Left renal pelvis (tissue), 4 donors: ENCODE measurements at regions not wholly inside any gene's neighbourhood (a gene's known extent, or its start where the extent isn't known, plus 50 kb on each side); places are given as distances from the start of the nearest gene placed in this dataset.

ENCODE experiments used
- DNase-seq, 4 donors: peaks; one replicate each; pipeline ENCODE4 v3.0.0-alpha.2; 2013; ENCODE audit warnings: low read depth in 4 of 4, low spot score in 3 of 4

DNA sequence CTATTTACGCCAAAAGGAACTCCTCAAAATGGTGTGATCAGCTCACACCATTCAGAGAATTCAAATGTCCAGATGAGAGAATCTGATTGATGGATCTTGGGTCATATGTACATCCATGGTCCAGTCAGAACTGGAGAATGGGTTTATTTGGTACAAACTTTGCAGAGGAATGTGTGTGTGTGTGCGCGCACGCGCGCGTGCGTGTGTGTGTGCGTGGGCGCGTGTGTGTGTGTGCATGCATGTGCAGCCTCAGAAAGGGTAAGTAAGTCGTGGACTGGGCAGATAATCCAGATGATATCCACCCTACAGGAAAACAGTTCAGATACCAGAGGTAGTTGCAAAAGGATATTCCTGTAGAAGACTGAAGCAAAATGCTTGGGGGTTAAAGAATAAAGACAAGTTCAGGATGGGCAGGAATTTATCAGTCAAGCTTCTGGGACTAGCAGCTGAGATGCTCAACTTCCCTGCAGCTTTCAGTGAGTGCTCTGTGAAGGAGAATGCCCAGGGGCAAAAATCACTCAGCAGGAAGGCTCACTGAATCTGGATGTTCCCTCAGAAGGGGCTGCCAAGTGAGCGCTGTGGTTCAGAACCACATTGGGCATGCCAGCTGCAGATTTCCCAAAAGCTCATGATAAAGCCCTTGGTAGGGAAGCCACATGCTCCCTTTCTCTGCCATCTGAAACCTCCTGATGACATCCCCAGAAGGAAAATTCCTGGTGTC is 440.5 kb upstream of the SGCD start:
- DNase-seq: no peak

- no peak for DNase-seq
Measured at GRCh38 chr5:155895484-155895883, 431.5 kb upstream of the SGCD start.

DNA sequence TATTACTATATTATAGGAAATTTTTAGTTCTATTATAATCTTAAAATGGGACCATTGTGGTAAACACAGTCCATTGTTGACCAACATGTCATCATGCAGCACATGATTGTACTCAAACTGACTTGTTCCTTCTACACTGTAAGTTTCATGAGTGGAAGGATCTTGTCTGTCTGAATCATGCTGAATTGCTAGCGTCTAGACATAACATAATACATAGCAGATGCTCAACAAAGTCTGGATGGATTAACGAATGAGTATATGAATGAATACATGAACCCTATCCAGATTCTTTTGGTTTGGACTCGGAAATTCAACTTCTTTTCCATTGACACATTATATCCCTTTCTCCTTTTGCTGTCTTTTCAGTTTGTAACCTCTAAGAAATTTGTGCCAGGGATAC is 429.2 kb upstream of the SGCD start:
- DNase-seq: no peak

DNA sequence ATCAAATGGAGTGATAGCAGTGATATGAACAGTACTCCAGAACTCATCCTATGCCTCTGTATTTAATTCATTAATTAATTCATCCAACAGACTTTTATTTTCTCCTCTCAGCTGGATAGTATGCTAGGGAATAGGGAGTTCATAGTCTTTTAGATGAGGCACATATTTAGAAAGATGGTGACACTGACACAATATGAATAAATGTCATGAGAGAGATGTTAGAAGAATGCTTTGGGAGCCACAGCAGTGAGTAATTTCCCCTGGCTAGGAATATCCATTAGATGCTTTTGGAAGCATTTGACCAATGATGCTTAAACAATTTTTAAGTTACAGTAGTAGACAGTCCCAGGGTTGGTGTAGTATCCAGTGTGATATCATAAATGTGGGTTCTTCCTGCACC is 428.7 kb upstream of the SGCD start:
- no peak for DNase-seq

GRCh38 chr5:155903791-155904190 is 423.2 kb upstream of the SGCD start:
- no peak for DNase-seq

DNA sequence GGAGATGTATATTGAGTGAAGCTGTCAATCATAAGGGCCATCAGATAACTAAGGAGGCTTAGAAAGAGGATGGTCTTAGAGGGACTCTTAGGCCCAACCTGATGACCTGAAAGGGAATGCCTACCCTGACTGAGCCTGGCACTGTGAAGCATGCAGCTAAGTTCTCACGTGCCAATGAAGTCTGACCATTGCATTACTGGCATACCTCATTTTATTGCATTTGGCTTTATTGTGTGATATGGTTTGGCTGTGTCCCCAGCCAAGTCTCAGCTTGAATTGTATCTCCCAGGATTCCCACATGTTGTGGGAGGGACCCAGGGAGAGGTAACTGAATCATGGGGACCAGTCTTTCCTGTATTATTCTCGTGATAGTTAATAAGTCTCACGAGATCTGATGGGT is 421.6 kb upstream of the SGCD start:
- no peak for DNase-seq

DNA sequence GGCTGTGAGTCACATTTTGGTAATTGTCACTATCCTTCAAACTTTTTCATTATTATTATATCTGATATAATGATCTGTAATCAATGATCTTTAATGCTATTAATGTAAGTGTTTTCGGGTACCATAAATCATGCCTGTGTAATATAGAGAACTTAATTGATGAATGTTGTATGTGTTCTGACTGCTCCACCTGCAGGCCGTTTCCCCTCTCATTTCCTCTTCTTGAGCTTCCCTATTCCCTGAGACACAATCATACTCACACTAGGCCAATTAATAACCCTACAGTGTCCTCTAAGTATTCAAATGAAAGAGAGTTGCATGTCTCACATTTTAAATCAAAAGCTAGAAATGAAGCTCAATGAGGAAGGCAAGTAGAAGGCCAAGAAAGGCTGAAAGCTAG is 420.9 kb upstream of the SGCD start:
- DNase-seq: no peak

GRCh38 chr5:155908543-155908942 is 418.4 kb upstream of the SGCD start:
- DNase-seq: no peak

GRCh38 chr5:155912291-155912690 is 414.7 kb upstream of the SGCD start:
- DNase-seq: no peak

DNA sequence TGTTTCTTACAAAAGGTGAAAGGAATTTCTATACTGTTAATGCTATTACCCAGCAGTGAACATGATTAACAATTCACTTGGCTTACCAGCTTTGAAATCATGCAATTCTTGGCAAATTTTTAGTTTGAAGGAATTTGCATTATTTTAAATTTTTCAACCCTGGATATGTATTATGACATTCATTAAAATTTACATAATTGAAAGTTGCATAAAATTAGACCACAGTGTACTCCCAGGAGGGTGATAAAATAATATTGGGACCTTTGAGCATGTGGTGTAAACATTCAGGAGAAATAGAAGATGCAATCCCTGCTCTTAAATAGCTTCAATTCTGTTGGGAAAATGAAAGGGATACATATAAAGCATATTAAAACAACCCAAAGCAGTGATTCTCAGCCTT is 412.2 kb upstream of the SGCD start:
- DNase-seq: no peak

DNA sequence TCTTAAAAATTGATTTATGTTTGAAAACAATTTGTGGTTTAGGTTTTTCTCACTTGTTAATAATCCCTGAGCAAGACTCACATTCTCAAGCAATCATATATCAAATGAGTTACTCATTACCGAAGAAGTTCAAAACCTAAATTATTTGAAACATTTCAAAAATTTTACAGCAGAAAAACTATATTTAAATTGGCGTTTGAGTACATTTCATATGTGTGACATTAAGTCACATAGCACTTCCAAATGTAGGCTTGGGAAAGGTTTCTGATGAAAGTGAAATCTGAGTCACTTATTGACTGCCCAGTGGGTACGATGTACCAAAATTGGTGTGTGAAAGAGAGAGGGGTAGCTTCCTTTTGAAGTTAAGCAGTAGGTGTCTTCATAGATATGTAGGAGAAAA is 411.4 kb upstream of the SGCD start:
- no peak for DNase-seq

- no peak for DNase-seq
Measured at GRCh38 chr5:155919126-155919525, 407.8 kb upstream of the SGCD start.

DNA sequence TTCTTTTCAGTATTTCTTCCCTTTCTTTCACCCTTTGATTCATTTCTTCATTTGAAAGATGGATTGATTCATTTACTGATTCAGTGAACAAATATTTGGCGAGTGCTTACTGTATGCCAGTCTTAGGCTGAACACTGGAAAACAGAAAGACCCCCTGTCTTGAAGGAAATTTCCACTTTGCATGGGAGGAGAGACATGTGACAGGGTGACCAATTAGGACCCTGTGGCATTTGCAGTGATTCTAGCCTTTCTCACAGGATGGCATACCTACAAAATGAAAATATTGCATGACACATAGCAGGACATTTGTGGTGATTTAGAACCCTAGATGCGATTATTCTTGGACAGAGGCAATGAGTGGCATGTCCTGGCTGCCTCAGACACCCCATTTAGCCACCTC is 407.2 kb upstream of the SGCD start:
- no peak for DNase-seq

- DNase-seq: no peak
Measured at GRCh38 chr5:155921621-155922020, 405.3 kb upstream of the SGCD start.

- DNase-seq: no peak
Measured at GRCh38 chr5:155923784-155924183, 403.2 kb upstream of the SGCD start.

GRCh38 chr5:155926031-155926430 is 400.9 kb upstream of the SGCD start:
- no peak for DNase-seq

GRCh38 chr5:155926766-155927165 is 400.2 kb upstream of the SGCD start:
- DNase-seq: no peak

- DNase-seq: no peak
Measured at GRCh38 chr5:155929112-155929511, 397.9 kb upstream of the SGCD start.

DNA sequence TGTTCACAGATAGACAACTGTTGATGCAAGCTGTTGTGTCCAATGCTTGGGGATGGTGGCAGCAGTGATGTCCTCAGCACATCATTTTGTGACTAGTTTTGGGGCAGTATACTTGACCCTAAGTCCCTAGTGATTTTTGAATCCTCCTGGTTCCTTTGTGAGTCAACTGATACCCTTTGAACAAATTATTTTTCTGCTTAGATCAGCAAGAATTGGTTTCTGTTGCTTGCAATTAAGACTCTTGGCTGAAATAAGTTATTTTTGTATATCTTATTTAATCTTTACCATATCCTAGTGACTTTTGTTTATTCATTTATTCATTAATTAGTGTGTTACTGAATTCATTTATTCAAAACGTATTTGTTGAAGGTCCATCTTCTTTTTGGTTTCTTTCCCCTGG is 392.0 kb upstream of the SGCD start:
- no peak for DNase-seq

GRCh38 chr5:155935723-155936122 is 391.2 kb upstream of the SGCD start:
- no peak for DNase-seq

DNA sequence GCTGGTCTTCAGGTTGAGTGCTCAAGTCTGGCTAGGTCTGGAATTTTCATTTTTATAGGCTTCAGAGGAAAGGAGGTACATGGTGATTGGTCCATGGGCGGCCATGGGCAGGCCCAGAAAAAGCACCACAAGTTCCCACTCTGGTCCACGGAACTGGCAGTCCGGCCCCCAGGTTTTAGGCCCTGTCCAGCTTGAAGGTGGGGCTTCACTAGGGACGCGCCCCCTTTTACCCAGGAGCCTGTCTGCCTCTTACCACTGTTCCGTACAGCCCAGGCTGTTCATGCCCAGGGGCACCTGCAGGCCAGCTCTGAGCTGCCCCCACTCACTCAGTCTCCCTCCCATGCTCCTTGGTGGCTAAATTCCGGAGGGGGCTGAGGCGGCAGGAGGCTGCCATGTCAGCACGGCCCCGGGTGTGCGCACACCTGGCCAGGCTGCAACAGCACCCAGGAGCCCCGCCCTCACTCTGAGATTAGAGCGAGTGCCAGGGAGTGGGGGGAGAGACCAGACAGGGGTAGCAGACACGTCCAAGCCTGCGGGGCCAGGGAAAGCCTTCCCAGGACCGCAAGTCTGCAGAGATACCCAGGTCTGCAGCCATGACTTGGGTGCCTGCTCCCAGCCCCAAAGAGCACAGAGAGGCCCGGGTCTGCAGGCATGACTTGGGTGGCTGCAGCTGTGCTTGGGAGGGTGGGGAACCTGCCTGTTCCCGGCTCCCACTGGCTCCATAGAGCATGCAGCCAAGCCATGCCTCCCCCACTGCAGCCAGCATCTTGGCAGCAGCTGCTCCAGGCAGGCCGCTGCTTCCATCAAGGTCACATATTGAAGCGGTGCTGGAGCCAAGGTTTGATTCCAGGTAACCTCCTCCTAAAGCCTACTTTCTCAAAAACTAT is 390.2 kb upstream of the SGCD start:
- no peak for DNase-seq

- DNase-seq: no peak
Measured at GRCh38 chr5:155938051-155938450, 388.9 kb upstream of the SGCD start.
